ENCODE measurements at regions not wholly inside any gene's neighbourhood (a gene's known extent, or its start where the extent isn't known, plus 50 kb on each side); places are given as distances from the start of the nearest gene placed in this dataset.

DNA sequence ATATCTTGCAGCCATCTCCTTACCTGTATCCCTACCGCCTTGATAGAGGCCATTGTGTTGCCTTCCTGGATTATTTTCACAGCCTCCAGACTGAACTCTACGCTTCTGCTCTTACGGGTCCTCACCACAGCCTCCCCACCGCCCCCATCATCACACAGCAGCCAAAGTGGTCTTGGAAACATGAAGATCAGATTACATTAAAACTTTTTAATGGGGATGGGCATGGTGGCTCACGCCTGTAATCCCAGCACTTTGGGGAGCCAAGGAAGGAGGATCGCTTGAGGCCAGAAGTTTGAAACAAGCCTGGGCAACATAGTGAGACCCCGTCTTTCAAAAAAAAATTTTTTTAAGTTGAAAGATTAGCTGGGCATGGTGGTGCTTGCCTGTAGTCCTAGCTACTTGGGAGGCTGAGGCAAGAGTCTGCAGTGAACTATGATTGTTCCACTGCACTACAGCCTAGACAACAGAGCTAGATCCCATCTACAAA is 150.5 kb downstream of the NPIPB5 start:
- ATAC-seq (ENCODE audit: low read depth) (no peak), DNase-seq (no peak)
- H3K56ac ChIP-seq (ENCODE audit: extremely low read depth, insufficient read depth, low read length) = no peak overlapping the region
- peaks cover 28% of the 10 kb centered on the region for H3K27me3 ChIP-seq (ENCODE audit: control insufficient read depth, insufficient read depth, low read length)
- WGBS, 2 experiments (ENCODE audit: extremely low coverage in 2 of 2, insufficient read length in 1 of 2) = 74% methylated on average over 4 of the region's 7 CpGs; no CpG with 5 or more reads in 1 of the 2 experiments
- intact Hi-C loops (cut with micrococcal nuclease) = no loop called here
- TF ChIP-seq RFX5 (IDR thresholded peaks at IDR 0.05; ENCODE audit: low read depth, low read length) = no peak
- TF ChIP-seq RCOR1 (IDR thresholded peaks at IDR 0.05; ENCODE audit: insufficient replicate concordance, low read length) = no peak
- no peak for TF ChIP-seq RAD21 (IDR thresholded peaks at IDR 0.05; ENCODE audit: low read length)
- TF ChIP-seq FOS (IDR thresholded peaks at IDR 0.05; ENCODE audit: low read depth, low read length) = no peak
- TF ChIP-seq, protein P1, sequence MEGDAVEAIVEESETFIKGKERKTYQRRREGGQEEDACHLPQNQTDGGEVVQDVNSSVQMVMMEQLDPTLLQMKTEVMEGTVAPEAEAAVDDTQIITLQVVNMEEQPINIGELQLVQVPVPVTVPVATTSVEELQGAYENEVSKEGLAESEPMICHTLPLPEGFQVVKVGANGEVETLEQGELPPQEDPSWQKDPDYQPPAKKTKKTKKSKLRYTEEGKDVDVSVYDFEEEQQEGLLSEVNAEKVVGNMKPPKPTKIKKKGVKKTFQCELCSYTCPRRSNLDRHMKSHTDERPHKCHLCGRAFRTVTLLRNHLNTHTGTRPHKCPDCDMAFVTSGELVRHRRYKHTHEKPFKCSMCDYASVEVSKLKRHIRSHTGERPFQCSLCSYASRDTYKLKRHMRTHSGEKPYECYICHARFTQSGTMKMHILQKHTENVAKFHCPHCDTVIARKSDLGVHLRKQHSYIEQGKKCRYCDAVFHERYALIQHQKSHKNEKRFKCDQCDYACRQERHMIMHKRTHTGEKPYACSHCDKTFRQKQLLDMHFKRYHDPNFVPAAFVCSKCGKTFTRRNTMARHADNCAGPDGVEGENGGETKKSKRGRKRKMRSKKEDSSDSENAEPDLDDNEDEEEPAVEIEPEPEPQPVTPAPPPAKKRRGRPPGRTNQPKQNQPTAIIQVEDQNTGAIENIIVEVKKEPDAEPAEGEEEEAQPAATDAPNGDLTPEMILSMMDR (conservative IDR thresholded peaks at IDR 0.05; ENCODE audit: low read depth, low read length) = no peak
- no peak for TF ChIP-seq CHD1 (IDR thresholded peaks at IDR 0.05; ENCODE audit: low read depth, low read length)
- no peak for TF ChIP-seq POLR2A (IDR thresholded peaks at IDR 0.05; ENCODE audit: low read depth, low read length)
- TF ChIP-seq MXI1 (IDR thresholded peaks at IDR 0.05; ENCODE audit: borderline replicate concordance, low read depth, low read length) = no peak
- no peak for TF ChIP-seq NFE2L2 (IDR thresholded peaks at IDR 0.05; ENCODE audit: low read depth, low read length)
- no peak for TF ChIP-seq MAZ (IDR thresholded peaks at IDR 0.05; ENCODE audit: borderline replicate concordance, low read depth, low read length)
- no peak for TF ChIP-seq SMC3 (IDR thresholded peaks at IDR 0.05; ENCODE audit: low read depth, low read length)
- TF ChIP-seq MAFK (IDR thresholded peaks at IDR 0.05; ENCODE audit: low read depth, low read length) = no peak
- TF ChIP-seq, protein P2, sequence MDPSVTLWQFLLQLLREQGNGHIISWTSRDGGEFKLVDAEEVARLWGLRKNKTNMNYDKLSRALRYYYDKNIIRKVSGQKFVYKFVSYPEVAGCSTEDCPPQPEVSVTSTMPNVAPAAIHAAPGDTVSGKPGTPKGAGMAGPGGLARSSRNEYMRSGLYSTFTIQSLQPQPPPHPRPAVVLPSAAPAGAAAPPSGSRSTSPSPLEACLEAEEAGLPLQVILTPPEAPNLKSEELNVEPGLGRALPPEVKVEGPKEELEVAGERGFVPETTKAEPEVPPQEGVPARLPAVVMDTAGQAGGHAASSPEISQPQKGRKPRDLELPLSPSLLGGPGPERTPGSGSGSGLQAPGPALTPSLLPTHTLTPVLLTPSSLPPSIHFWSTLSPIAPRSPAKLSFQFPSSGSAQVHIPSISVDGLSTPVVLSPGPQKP (IDR thresholded peaks at IDR 0.05; ENCODE audit: borderline replicate concordance, low read depth, low read length) = no peak
- TF ChIP-seq BHLHE40 (IDR thresholded peaks at IDR 0.05; ENCODE audit: low read depth, low read length) = no peak
- TF ChIP-seq, protein P3, sequence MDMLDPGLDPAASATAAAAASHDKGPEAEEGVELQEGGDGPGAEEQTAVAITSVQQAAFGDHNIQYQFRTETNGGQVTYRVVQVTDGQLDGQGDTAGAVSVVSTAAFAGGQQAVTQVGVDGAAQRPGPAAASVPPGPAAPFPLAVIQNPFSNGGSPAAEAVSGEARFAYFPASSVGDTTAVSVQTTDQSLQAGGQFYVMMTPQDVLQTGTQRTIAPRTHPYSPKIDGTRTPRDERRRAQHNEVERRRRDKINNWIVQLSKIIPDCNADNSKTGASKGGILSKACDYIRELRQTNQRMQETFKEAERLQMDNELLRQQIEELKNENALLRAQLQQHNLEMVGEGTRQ (IDR thresholded peaks at IDR 0.05; ENCODE audit: low read depth, low read length) = no peak
- no peak for TF ChIP-seq CEBPB (IDR thresholded peaks at IDR 0.05; ENCODE audit: low read depth, low read length)
- no peak overlapping the region for H4K8ac ChIP-seq (ENCODE audit: low read depth in 2 of 2, low read length in 2 of 2)
- no peak overlapping the region for H2BK120ac ChIP-seq (ENCODE audit: low read depth, low read length)
- no peak overlapping the region for H3K14ac ChIP-seq (replicated peaks; ENCODE audit: low read depth, low read length)
- no peak overlapping the region for H2AK5ac ChIP-seq (ENCODE audit: low read depth, low read length)
- dilution Hi-C loops (cut with HindIII; ENCODE audit: low sequenced_read_pairs, unreplicated experiment) = no loop called here
- H3K4me3 ChIP-seq (ENCODE audit: insufficient read depth, low read depth, low read length) = no peak overlapping the region
- no peak overlapping the region for H3K23ac ChIP-seq (ENCODE audit: low read depth, low read length)
- in situ Hi-C loops (cut with MboI; ENCODE audit: low sequenced_read_pairs) = no loop called here
- H2BK15ac ChIP-seq (ENCODE audit: low read depth, low read length) = no peak overlapping the region
- peaks cover 4% of the 10 kb centered on the region; the same call in 1 of the 2 replicates for H3K9me3 ChIP-seq (ENCODE audit: control insufficient read depth, insufficient read depth, low read length)
- H2AK9ac ChIP-seq (replicated peaks; ENCODE audit: low read depth, low read length, poor library complexity) = no peak overlapping the region
- H3K18ac ChIP-seq (ENCODE audit: low read depth, low read length) = no peak overlapping the region
- no peak overlapping the region for H2BK5ac ChIP-seq (ENCODE audit: low read depth, low read length, poor library complexity, severe bottlenecking)
- H4K5ac ChIP-seq (ENCODE audit: low read depth, low read length) = no peak overlapping the region
- ChIA-PET POLR2A (ENCODE audit: unreplicated experiment) (no interaction called here), CTCF (no interaction called here)
- no peak overlapping the region for H2AFZ ChIP-seq (replicated peaks; ENCODE audit: low read length, poor library complexity)
- no peak overlapping the region for H4K91ac ChIP-seq (ENCODE audit: insufficient read depth, low read depth, low read length)
- BruUV-seq (replicated peaks) = no TSS peak
- no peaks in the 10 kb centered on the region for H4K20me1 ChIP-seq (ENCODE audit: insufficient read depth, low read length)
- H3K4me1 ChIP-seq (ENCODE audit: control insufficient read depth, insufficient read depth, low read length) = no peaks in the 10 kb centered on the region
- no peaks in the 10 kb centered on the region for H3K79me1 ChIP-seq (ENCODE audit: low read depth in 1 of 2, low read length in 2 of 2)
- no peak overlapping the region for H3K9ac ChIP-seq (ENCODE audit: low read depth, low read length)
- no peaks in the 10 kb centered on the region for H3K9me1 ChIP-seq (ENCODE audit: insufficient read depth, low read length)
- H2BK20ac ChIP-seq (ENCODE audit: low read depth, low read length) = no peak overlapping the region
- H3K36me3 ChIP-seq (ENCODE audit: control insufficient read depth, insufficient read depth, low read length) = no peaks in the 10 kb centered on the region
- no peak overlapping the region for H3K4me2 ChIP-seq (ENCODE audit: low read depth, low read length)
- no peak overlapping the region for H3K27ac ChIP-seq (ENCODE audit: insufficient read depth, low read length)
- no peak overlapping the region for H3K4ac ChIP-seq (ENCODE audit: low read depth, low read length)
